ENCODE measurements at regions not wholly inside any gene's neighbourhood (a gene's known extent, or its start where the extent isn't known, plus 50 kb on each side); places are given as distances from the start of the nearest gene placed in this dataset.

DNA sequence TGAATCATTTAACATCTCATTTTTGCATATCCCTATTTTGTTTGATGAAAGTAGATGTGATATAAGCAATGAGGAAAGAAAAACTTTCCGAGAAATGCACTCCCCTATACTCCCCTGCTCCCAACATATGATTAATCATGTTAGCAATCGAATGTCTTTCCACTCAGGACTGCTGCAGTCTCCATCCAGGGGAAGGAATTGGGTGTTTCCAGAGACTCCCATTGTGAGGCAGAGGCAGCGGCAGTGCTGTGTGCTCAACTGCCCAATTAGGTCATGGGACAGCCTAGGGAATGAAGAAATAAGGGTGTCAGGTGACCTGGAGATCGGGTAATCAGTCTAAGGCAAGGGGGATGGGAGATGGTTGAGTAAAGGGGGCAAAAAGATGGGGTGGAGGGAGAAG is 268.6 kb upstream of the MEIS2 start:
- TF ChIP-seq EP300 (IDR thresholded peaks at IDR 0.05) (no peak), ESRRA (IDR thresholded peaks at IDR 0.05; ENCODE audit: borderline replicate concordance, low read length) (no peak), JUN (IDR thresholded peaks at IDR 0.05) (no peak), REST (IDR thresholded peaks at IDR 0.05) (no peak), HDAC2 (IDR thresholded peaks at IDR 0.05) (no peak), NPAS2 (CRISPR knock-in tag; IDR thresholded peaks at IDR 0.05; ENCODE audit: borderline replicate concordance) (no peak), RAD21 (conservative IDR thresholded peaks at IDR 0.05 in 1 of 2, IDR thresholded peaks at IDR 0.05 in 1 of 2) (no peak), POLR2A (IDR thresholded peaks at IDR 0.05; ENCODE audit: low read length) (no peak)
- TF ChIP-seq, protein P1, sequence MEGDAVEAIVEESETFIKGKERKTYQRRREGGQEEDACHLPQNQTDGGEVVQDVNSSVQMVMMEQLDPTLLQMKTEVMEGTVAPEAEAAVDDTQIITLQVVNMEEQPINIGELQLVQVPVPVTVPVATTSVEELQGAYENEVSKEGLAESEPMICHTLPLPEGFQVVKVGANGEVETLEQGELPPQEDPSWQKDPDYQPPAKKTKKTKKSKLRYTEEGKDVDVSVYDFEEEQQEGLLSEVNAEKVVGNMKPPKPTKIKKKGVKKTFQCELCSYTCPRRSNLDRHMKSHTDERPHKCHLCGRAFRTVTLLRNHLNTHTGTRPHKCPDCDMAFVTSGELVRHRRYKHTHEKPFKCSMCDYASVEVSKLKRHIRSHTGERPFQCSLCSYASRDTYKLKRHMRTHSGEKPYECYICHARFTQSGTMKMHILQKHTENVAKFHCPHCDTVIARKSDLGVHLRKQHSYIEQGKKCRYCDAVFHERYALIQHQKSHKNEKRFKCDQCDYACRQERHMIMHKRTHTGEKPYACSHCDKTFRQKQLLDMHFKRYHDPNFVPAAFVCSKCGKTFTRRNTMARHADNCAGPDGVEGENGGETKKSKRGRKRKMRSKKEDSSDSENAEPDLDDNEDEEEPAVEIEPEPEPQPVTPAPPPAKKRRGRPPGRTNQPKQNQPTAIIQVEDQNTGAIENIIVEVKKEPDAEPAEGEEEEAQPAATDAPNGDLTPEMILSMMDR (IDR thresholded peaks at IDR 0.05), result no peak
- TF ChIP-seq, protein P2, sequence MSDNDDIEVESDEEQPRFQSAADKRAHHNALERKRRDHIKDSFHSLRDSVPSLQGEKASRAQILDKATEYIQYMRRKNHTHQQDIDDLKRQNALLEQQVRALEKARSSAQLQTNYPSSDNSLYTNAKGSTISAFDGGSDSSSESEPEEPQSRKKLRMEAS (IDR thresholded peaks at IDR 0.05), result no peak
- TF ChIP-seq, protein P3, sequence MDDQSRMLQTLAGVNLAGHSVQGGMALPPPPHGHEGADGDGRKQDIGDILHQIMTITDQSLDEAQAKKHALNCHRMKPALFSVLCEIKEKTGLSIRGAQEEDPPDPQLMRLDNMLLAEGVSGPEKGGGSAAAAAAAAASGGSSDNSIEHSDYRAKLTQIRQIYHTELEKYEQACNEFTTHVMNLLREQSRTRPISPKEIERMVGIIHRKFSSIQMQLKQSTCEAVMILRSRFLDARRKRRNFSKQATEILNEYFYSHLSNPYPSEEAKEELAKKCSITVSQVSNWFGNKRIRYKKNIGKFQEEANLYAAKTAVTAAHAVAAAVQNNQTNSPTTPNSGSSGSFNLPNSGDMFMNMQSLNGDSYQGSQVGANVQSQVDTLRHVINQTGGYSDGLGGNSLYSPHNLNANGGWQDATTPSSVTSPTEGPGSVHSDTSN (IDR thresholded peaks at IDR 0.05), result no peak

All from A549 (cell line).